NCI-H526 treated with DMSO at 0.1 percent for 48 hours (cell line): ENCODE measurements at regions not wholly inside any gene's neighbourhood (a gene's known extent, or its start where the extent isn't known, plus 50 kb on each side); places are given as distances from the start of the nearest gene placed in this dataset.
"Not testable (repeated sequence)": the region's sequence is repeated elsewhere in the genome, so short reads cannot be mapped to it uniquely, and the experiment has no call there.

ENCODE experiments used
- DNase-seq: peaks from one replicate; lab custom pipeline; 2025; lab: John Stamatoyannopoulos, UW

DNA sequence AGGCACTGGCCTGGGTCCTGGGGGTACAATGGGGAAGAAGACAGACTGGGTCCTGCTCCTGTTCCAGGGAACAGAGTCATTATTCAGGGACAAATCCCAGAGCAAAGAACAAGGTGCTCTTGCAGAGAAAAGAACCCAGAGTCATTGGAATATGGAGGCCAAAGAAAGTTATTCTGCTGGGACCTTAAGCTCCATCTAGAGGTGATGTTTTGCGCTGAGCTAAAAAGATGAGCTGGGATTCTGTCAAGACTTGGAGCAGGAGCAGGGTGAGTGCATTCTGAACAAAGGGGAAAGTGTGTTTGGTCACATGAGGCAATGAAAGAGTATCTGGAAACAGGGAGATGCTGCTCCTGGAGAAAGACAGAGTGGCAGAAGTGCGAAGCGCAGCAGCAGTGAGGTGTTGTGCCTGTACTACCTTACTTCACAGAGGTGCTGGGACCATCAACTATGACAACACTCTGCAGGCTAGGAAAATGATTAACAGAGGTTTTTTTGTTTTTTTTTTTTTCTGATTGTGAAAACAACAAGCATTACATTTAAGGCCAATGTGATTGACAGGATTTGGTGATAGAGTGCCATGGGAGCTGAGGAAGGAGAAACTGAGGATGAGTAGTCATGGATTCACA lies 95.3 kb upstream of the TNFSF11 start:
- DNase-seq = peak; percentile 14

DNA sequence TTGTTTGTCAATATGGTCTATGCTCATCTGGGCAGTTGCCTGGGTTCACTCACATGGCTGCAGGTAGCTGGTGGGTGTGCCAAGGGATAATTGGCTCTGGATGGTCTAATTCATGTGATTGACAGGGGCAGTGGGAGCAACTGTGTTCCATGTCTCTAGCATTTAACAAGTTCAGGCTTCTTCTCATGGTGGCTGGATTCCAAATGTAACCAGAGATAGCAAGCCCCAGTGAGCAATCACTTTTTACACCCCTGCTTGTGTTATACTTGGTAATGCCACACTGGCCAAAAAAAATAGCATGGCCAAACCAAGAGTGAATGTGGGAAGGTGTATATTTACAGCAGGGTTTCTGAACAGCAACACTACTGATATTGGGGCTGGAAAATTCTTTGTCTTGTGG lies 89.6 kb upstream of the TNFSF11 start:
- no peak for DNase-seq

DNA sequence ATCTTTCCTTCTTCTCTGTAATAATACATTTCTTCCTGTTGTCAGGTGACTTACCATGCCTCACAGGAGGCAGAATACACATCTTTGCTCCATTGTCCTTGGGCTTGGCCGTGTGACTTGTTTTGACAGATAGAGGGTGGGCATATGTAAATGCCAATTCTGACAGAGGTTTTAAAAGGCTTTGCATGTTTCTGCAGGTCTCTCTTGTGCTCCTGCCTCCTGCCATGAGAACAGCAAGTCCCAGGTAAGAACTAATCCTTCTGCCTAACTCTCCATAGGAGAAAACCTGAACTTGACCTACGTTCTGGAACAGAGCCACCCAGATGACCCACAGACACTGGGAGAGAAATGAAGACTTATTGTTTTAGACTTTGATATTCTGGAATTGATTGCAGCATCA lies 88.7 kb upstream of the TNFSF11 start:
- DNase-seq = no peak

- no peak for DNase-seq
Observed at GRCh38 chr13:42486711-42487198, 87.2 kb upstream of the TNFSF11 start.

- DNase-seq = no peak
Observed at GRCh38 chr13:42487221-42487620, 86.7 kb upstream of the TNFSF11 start.

DNA sequence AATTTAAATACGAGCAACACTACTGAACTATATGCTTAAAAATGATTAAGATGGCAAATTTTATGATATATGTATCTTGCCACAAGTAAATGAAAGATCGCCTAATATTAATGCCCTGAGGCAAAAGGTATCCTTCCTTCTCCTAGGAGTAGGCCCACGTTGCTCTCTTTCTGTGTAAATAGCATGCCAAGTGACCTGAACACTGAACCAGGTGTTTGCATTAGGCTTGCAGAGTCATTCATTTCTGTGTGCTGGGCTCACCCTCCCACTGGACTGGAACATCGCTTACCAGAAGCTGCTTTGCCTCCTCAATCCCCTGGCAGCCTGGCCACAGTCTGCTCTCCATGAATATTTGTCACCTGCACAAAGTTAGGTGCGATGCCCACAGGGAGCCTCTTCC lies 83.3 kb upstream of the TNFSF11 start:
- no peak for DNase-seq

GRCh38 chr13:42492372-42492920 lies 81.5 kb upstream of the TNFSF11 start:
- DNase-seq = no peak

GRCh38 chr13:42494157-42494556 lies 79.8 kb upstream of the TNFSF11 start:
- no peak for DNase-seq

DNA sequence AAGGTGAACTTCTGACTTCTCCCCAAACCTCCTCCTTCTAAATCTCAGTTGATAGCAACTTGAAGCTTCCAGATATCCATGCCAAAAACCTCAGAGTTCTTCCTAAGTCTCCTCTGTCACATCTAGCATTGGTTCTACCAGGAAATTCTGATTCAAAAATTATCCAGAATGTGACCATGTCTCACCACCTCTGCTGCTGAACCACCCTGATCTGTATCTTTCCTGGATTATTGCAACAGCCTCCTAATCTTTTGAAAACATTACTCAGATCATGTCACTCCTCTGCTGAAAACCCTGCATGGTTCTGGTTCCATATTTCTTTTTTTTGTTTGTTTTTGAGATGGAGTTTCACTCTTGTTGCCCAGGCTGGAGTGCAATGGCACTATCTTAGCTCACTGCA lies 78.7 kb upstream of the TNFSF11 start:
- no peak for DNase-seq

DNA sequence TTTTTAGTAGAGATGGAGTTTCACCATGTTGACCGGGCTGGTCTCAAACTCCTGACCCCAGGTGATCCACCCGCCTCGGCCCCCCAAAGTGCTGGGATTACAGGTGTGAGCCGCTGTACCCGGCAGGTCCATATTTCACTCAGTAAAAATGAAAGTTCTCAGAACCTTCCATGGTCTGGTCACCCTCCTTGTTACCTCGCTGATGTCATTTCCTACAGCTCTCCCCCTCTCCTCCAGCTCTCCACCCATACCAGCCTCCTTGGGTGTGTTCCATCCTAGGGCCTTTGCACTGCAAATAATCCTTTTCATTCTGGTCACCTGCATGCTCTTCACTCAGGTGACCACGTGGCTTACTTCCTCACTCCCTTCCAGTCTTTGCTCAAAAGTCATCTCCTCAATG lies 78.2 kb upstream of the TNFSF11 start:
- no peak for DNase-seq

DNA sequence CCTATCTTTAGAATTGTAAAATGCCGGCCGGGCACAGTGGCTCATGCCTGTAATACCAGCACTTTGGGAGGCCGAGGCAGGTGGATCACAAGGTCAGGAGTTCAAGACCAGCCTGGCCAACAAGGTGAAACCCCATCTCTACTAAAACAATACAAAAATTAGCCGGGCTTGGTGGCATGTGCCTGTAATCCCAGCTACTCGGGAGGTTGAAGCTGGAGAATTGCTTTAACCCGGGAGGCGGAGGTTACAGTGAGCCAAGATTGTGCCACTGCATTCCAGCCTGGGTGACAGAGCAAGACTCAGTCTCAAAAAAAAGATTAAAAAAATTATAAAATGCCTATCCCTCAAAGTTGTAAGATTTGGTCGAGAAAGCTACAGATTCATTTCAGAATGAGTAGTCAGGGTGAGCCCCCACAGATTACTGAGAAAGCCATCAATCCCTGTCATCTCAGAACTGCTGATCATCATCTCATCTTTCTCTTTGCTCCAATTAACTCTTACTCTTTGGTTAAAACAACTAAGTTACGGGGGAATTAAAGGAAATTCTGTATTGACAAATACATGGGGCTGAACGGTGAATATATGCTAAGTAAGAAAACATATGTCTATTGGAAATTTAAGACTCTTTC lies 76.9 kb upstream of the TNFSF11 start:
- DNase-seq = not testable (repeated sequence)

DNA sequence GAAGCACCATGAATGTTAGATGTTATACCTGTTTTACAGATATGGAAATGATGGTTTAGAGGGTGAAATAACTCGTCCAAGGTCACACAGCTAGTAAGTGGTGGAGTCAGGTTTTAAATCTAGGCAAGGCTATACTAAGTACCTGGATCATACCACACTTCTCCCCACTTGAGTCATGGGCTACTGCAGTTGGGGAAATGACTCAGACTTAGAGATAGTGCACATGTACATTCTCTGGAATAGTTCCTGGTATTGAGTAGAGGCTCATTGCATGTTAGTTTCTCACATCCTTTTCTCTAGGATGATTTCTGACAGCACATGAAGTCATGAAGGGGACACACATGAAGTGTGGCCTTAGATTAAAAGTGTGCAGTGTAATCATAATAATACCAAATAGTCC lies 76.2 kb upstream of the TNFSF11 start:
- no peak for DNase-seq

DNA sequence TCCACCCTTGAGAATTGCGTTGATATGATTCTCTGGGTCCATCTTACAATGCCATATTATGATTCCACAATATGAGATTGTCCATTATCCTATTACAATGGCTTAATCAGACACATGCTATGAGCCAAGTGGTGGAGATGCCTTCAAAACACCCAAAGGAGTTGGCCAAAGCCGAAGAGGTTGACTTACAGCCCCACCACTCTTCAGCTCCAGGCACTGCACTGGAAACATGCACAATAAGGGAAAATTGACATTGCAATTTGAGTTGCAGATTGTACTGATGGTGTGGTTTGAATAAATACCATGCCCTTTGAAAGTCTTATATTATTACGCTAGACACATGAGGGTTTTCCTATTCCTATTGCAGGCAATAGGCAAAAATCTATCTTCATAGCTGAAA lies 75.4 kb upstream of the TNFSF11 start:
- DNase-seq = no peak
